Hypothalamus (tissue), 51 donors: ENCODE measurements at regions not wholly inside any gene's neighbourhood (a gene's known extent, or its start where the extent isn't known, plus 50 kb on each side); places are given as distances from the start of the nearest gene placed in this dataset.
"Not testable (repeated sequence)": the region's sequence is repeated elsewhere in the genome, so short reads cannot be mapped to it uniquely, and the experiment has no call there.

ENCODE experiments used
- DNase-seq, 51 donors: peaks; one replicate each; lab custom pipeline; 2025; lab: John Stamatoyannopoulos, UW

- DNase-seq, result no peak
Observed at GRCh38 chr4:149870008-149870407, 54.4 kb upstream of the IQCM start.

GRCh38 chr4:149881744-149882143 is 66.1 kb upstream of the IQCM start:
- DNase-seq, result no peak

- no peak for DNase-seq
Observed at GRCh38 chr4:149882251-149882650, 66.6 kb upstream of the IQCM start.

- peak in 20 of 51 donors; percentile 0 to 54 (median 4) for DNase-seq
Observed at GRCh38 chr4:149884046-149884445, 68.4 kb upstream of the IQCM start.

GRCh38 chr4:149884529-149885181 is 69.0 kb upstream of the IQCM start:
- DNase-seq, result no peak

GRCh38 chr4:149885896-149886295 is 70.3 kb upstream of the IQCM start:
- DNase-seq, result no peak

- no peak for DNase-seq
Observed at GRCh38 chr4:149886786-149887490, 71.3 kb upstream of the IQCM start.

GRCh38 chr4:149889991-149890390 is 74.3 kb upstream of the IQCM start:
- DNase-seq, result no peak

- no peak for DNase-seq
Observed at GRCh38 chr4:149890531-149890930, 74.9 kb upstream of the IQCM start.

GRCh38 chr4:149891426-149891825 is 75.8 kb upstream of the IQCM start:
- DNase-seq, result no peak

GRCh38 chr4:149896432-149896831 is 80.8 kb upstream of the IQCM start:
- peak in 7 of 51 donors; percentile 0 to 21 (median 3) for DNase-seq

- peak in 1 of 51 donors; percentile 18 for DNase-seq
Observed at GRCh38 chr4:149897783-149898182, 82.1 kb upstream of the IQCM start.

- no peak for DNase-seq
Observed at GRCh38 chr4:149901128-149901527, 85.5 kb upstream of the IQCM start.

GRCh38 chr4:149902242-149902641 is 86.6 kb upstream of the IQCM start:
- no peak for DNase-seq

- DNase-seq, result no peak
Observed at GRCh38 chr4:149910177-149910576, 94.5 kb upstream of the IQCM start.

GRCh38 chr4:149910604-149911350 is 95.1 kb upstream of the IQCM start:
- no peak for DNase-seq

GRCh38 chr4:149911354-149911753 is 95.7 kb upstream of the IQCM start:
- DNase-seq, result no peak

GRCh38 chr4:149912000-149912399 is 96.4 kb upstream of the IQCM start:
- DNase-seq, result no peak

- peak in 2 of 51 donors; percentile 9 to 10 for DNase-seq
Observed at GRCh38 chr4:149914119-149915115, 98.8 kb upstream of the IQCM start.

GRCh38 chr4:149915735-149916134 is 100.1 kb upstream of the IQCM start:
- not testable (repeated sequence) for DNase-seq
